NOMO-1 (cell line): ENCODE measurements at regions not wholly inside any gene's neighbourhood (a gene's known extent, or its start where the extent isn't known, plus 50 kb on each side); places are given as distances from the start of the nearest gene placed in this dataset.

Experiments used
- DNase-seq, 2 experiments: peaks; one replicate each; lab custom pipeline; 2025; ENCODE audit not compliant: unreplicated experiment in 2 of 2; lab: John Stamatoyannopoulos, UW

GRCh38 chr6:169312658-169313346, 59.2 kb upstream of the THBS2 start:
- no peak for DNase-seq

- DNase-seq: no peak
These were observed 57.3 kb upstream of the THBS2 start for GRCh38 chr6:169310983-169311382.
